ENCODE measurements at regions not wholly inside any gene's neighbourhood (a gene's known extent, or its start where the extent isn't known, plus 50 kb on each side); places are given as distances from the start of the nearest gene placed in this dataset.

GRCh38 chr2:155442755-155443372 lies 744.4 kb downstream of the KCNJ3 start:
- no peaks in the 10 kb centered on the region for H3K36me3 ChIP-seq (ENCODE audit: control insufficient read depth in 2 of 2, extremely low read depth in 1 of 2, insufficient read depth in 2 of 2, low read length in 2 of 2)
- dilution Hi-C loops (cut with MboI; ENCODE audit: extremely low pct_ligation_motif_present, low sequenced_read_pairs) (no loop called here), intact Hi-C loops (cut with micrococcal nuclease) (no loop called here)
- no TSS peak for BruUV-seq (replicated peaks)
- DNase-seq (ENCODE audit: low read depth, low spot score) (no peak), FAIRE-seq (no peak)
- ChIA-PET POLR2A (no interaction called here), CTCF (no interaction called here)
- no peaks in the 10 kb centered on the region for H3K27me3 ChIP-seq (ENCODE audit: control insufficient read depth in 2 of 2, insufficient read depth in 2 of 2, low read length in 2 of 2)
- H2AFZ ChIP-seq (ENCODE audit: low read depth, low read length): no peak overlapping the region
- H3K9ac ChIP-seq (replicated peaks; ENCODE audit: extremely low read depth, insufficient read depth, low read length): no peak overlapping the region
- no peak overlapping the region for H3K4me2 ChIP-seq (ENCODE audit: insufficient read depth, low read length)
- no peaks in the 10 kb centered on the region for H4K20me1 ChIP-seq (replicated peaks; ENCODE audit: control insufficient read depth, extremely low read depth, insufficient read depth, low read length)
- TF ChIP-seq POLR2AphosphoS5 (IDR thresholded peaks at IDR 0.05; ENCODE audit: insufficient read depth, low read depth, low read length) (no peak), FOS (IDR thresholded peaks at IDR 0.05; ENCODE audit: borderline replicate concordance, insufficient read depth, low read length) (no peak), JUN (IDR thresholded peaks at IDR 0.05; ENCODE audit: borderline replicate concordance, insufficient read depth, insufficient read length, low read depth) (no peak), POLR2A (IDR thresholded peaks at IDR 0.05; ENCODE audit: low read depth, low read length) (no peak), MAX (IDR thresholded peaks at IDR 0.05; ENCODE audit: insufficient read depth, insufficient read length) (no peak), MYC (IDR thresholded peaks at IDR 0.05; ENCODE audit: low read depth, low read length) (no peak), CTCF (IDR thresholded peaks at IDR 0.05; ENCODE audit: extremely low read depth in 1 of 2, insufficient read depth in 1 of 2, low read depth in 1 of 2, low read length in 2 of 2) (no peak)
- no peaks in the 10 kb centered on the region for H3K4me1 ChIP-seq (ENCODE audit: control insufficient read depth, extremely low read depth, insufficient read depth, low read length)
- H3K9me3 ChIP-seq (replicated peaks; ENCODE audit: control insufficient read depth, insufficient read depth, low read length): no peaks in the 10 kb centered on the region
- no peak overlapping the region for H3K4me3 ChIP-seq (replicated peaks in 1 of 3; ENCODE audit: insufficient read depth in 1 of 3, low read depth in 1 of 3, low read length in 3 of 3)
- no peaks in the 10 kb centered on the region for H3K9me1 ChIP-seq (replicated peaks; ENCODE audit: control insufficient read depth, extremely low read depth, insufficient read depth, low read length)
- H3K79me2 ChIP-seq (ENCODE audit: control insufficient read depth, insufficient read depth, low read length): no peaks in the 10 kb centered on the region
- H3K27ac ChIP-seq (ENCODE audit: insufficient read depth, low read depth, low read length): no peak overlapping the region
